B cell (primary cell): ENCODE measurements at regions not wholly inside any gene's neighbourhood (a gene's known extent, or its start where the extent isn't known, plus 50 kb on each side); places are given as distances from the start of the nearest gene placed in this dataset.

ENCODE experiments used
- ATAC-seq: fragments of 200-7000 bp; cut with Tn5 transposase; one replicate; pipeline ENCODE4 v1.10.0; 2021; ENCODE audit warnings: low read depth, mild to moderate bottlenecking, moderate number of reproducible peaks, moderate library complexity
- CTCF ChIA-PET: fragments of 350-600 bp; sonication (Branson Sonifier 250); formaldehyde crosslinking; loops from one replicate; lab custom pipeline; 2021; ENCODE audit warnings: antibody characterized with exemption, inconsistent platforms; lab: Charles Lee
- POLR2A ChIA-PET: fragments of 350-600 bp; sonication (Branson Sonifier 250); formaldehyde crosslinking; loops from one replicate; lab custom pipeline; 2021; ENCODE audit warnings: antibody characterized with exemption; lab: Charles Lee
- DNase-seq: peaks from one replicate; pipeline ENCODE4 v3.0.0; 2013
- H2AFZ ChIP-seq: 2 replicates; pipeline ENCODE4 v1.6.1; 2012; ENCODE audit warnings: mild to moderate bottlenecking, low read depth, low read length; ENCODE audit not compliant: insufficient read depth, poor library complexity, severe bottlenecking
- H3K27ac ChIP-seq, 2 donors: 1 replicate in 1 of 2; 2 replicates in 1 of 2; pipeline ENCODE4 v1.5.1; 2012 to 2013; ENCODE audit warnings: low read length in 2 of 2, mild to moderate bottlenecking in 2 of 2, moderate library complexity in 1 of 2
- H3K27me3 ChIP-seq, 4 experiments: fragments of 200-600 bp in 1 of 4; sonication (generic) in 1 of 4; replicated peaks in 1 of 4; 1 replicate in 2 of 4; 2 replicates in 2 of 4; pipeline versions ENCODE4 v1.6.1 to v1.7.0; 2013 to 2016; ENCODE audit warnings: low read length in 3 of 4, mild to moderate bottlenecking in 2 of 4, mixed read lengths in 1 of 4, moderate library complexity in 1 of 4; ENCODE audit not compliant: insufficient read depth in 4 of 4, control insufficient read depth in 3 of 4; ENCODE audit errors: control extremely low read depth in 1 of 4
- H3K36me3 ChIP-seq, 2 experiments: replicated peaks in 1 of 2; 1 replicate in 1 of 2; 2 replicates in 1 of 2; pipeline versions ENCODE4 v1.6.1 to v1.7.1; 2013; ENCODE audit warnings: low read length in 1 of 2; ENCODE audit not compliant: insufficient read depth in 2 of 2, control insufficient read depth in 1 of 2; ENCODE audit errors: control extremely low read depth in 1 of 2, extremely low read depth in 1 of 2
- H3K4me1 ChIP-seq, 2 donors: fragments of 200-600 bp in 1 of 2; sonication (generic) in 1 of 2; 1 replicate in 1 of 2; 2 replicates in 1 of 2; pipeline versions ENCODE4 v1.5.1 to v1.6.1; 2013 to 2017; ENCODE audit warnings: low read length in 2 of 2; ENCODE audit not compliant: control insufficient read depth in 2 of 2, insufficient read depth in 2 of 2
- H3K4me2 ChIP-seq: replicated peaks from 2 replicates; pipeline ENCODE3; 2012; ENCODE audit warnings: mild to moderate bottlenecking, low read depth, low read length; ENCODE audit not compliant: poor library complexity, severe bottlenecking
- H3K4me3 ChIP-seq, 5 experiments: fragments of 200-600 bp in 1 of 5; sonication (generic) in 1 of 5; 1 replicate in 3 of 5; 2 replicates in 2 of 5; pipeline versions ENCODE4 v1.5.1 to v1.7.0; 2011 to 2016; ENCODE audit warnings: low read length in 4 of 5, mild to moderate bottlenecking in 4 of 5, low read depth in 2 of 5, control low read depth in 1 of 5, moderate library complexity in 1 of 5; ENCODE audit not compliant: insufficient read depth in 1 of 5; ENCODE audit errors: control extremely low read depth in 1 of 5, extremely low read depth in 1 of 5
- H3K79me2 ChIP-seq: fragments of 200-600 bp; sonication (generic); one replicate; pipeline ENCODE4 v1.6.0; 2016; ENCODE audit warnings: low read length; ENCODE audit not compliant: control insufficient read depth, insufficient read depth
- H3K9ac ChIP-seq: fragments of 200-600 bp; sonication (generic); 2 replicates; pipeline ENCODE4 v1.6.1; 2017; ENCODE audit warnings: mild to moderate bottlenecking, low read length, moderate library complexity
- H3K9me3 ChIP-seq, 3 donors: one replicate each; pipeline versions ENCODE4 v1.6.1 to v1.7.1; 2013; ENCODE audit warnings: low read length in 2 of 3; ENCODE audit not compliant: control insufficient read depth in 2 of 3, insufficient read depth in 1 of 3; ENCODE audit errors: control extremely low read depth in 1 of 3
- H4K20me1 ChIP-seq: 2 replicates; pipeline ENCODE4 v1.6.0; 2012; ENCODE audit warnings: mild to moderate bottlenecking, low read length; ENCODE audit not compliant: insufficient read depth, control insufficient read depth, poor library complexity, severe bottlenecking
- H3K27ac Mint-ChIP-seq: one replicate; pipeline ENCODE4 v1.8.0; 2021; ENCODE audit warnings: mixed read lengths
- H3K27me3 Mint-ChIP-seq: one replicate; pipeline ENCODE4 v1.8.0; 2021; ENCODE audit warnings: mixed read lengths
- H3K4me1 Mint-ChIP-seq: one replicate; pipeline ENCODE4 v1.8.0; 2021; ENCODE audit warnings: mixed read lengths
- H3K4me3 Mint-ChIP-seq: one replicate; pipeline ENCODE4 v1.8.0; 2021; ENCODE audit warnings: mixed read lengths
- H3K9me3 Mint-ChIP-seq: one replicate; pipeline ENCODE4 v1.8.0; 2022; ENCODE audit warnings: mixed read lengths; ENCODE audit not compliant: insufficient read depth
- CTCF ChIP-seq: fragments of 200-600 bp; IDR thresholded peaks from one replicate; pipeline ENCODE4 v1.8.0; 2022; ENCODE audit warnings: antibody characterized with exemption, mild to moderate bottlenecking
- EZH2 ChIP-seq: IDR thresholded peaks from 2 replicates; pipeline ENCODE4 v1.6.1; 2012; ENCODE audit warnings: borderline replicate concordance, low read depth, mild to moderate bottlenecking, moderate library complexity, low read length; ENCODE audit not compliant: insufficient read depth, poor library complexity, severe bottlenecking
- WGBS: methylation state at CpG from one replicate; pipeline ENCODE4 v1.1.5; 2013; ENCODE audit warnings: missing lambda C conversion rate; ENCODE audit not compliant: insufficient coverage; 5-methylcytosine and 5-hydroxymethylcytosine counted together
- intact Hi-C: fragments of 100-400 bp; cut with micrococcal nuclease; formaldehyde crosslinking; loops from one replicate; pipeline ENCODE4 v1.10.0; 2022

DNA sequence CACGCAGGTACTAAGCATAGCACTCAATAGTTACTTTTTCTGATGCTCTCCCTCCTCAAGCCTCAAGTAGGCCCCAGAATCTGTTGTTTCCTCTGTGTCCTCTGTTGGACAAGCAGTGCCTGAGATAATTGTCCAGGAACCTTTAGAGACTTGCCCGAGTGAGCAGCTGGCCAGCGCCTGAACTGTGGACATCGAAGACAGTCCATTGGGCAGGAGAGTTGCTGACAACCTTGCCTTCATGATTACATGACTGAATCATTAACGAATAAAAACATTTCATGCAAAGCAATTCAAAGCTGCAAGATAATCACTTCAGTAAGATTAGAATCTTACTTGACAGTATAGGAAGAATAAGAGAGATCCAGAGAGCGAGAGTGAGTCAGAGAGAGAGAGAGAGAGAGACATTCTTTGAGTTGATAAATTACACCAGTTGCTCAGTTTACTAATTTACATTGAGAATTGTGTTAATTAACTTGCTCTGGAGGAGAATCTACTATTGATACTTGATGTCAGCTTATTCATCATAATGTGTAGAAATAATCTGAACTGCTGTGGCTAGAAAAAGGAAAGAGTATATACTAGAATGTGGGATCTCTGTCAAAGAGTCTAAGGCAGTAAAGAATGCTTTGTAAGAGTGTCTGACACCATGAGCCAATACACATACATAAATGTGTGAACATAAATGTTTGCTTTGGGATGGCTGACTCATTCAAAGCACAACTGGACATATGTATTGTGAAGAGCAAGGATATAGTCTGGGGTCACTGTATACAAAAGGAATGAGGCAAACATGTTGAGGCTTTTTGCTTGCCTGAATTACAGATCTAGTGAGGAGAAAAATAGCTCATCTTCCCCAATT is 216.0 kb downstream of the ZNF326 start:
- H3K9me3 Mint-ChIP-seq: no peaks in the 10 kb centered on the region
- ChIA-PET CTCF (no interaction called here), POLR2A (no interaction called here)
- intact Hi-C loops: no loop called here
- Histone ChIP-seq H3K79me2 (no peaks in the 10 kb centered on the region), H3K27ac (no peak overlapping the region), H3K9me3 (no peaks in the 10 kb centered on the region), H3K9ac (no peak overlapping the region), H3K4me2 (no peak overlapping the region), H2AFZ (no peak overlapping the region), H3K36me3 (no peaks in the 10 kb centered on the region), H4K20me1 (no peaks in the 10 kb centered on the region), H3K4me3 (no peak overlapping the region), H3K4me1 (no peaks in the 10 kb centered on the region), H3K27me3 (no peaks in the 10 kb centered on the region)
- no peak for TF ChIP-seq CTCF
- TF ChIP-seq EZH2: no peak
- ATAC-seq (no peak), DNase-seq (no peak)
- H3K4me1 Mint-ChIP-seq: no peaks in the 10 kb centered on the region
- no peaks in the 10 kb centered on the region for H3K27me3 Mint-ChIP-seq
- no peak overlapping the region for H3K4me3 Mint-ChIP-seq
- 94% methylated on average over 4 of the region's 6 CpGs for WGBS
- no peak overlapping the region for H3K27ac Mint-ChIP-seq

GRCh38 chr1:90208949-90209348 is 214.0 kb downstream of the ZNF326 start:
- Mint-ChIP-seq H3K27ac (no peak overlapping the region), H3K9me3 (no peaks in the 10 kb centered on the region), H3K27me3 (no peaks in the 10 kb centered on the region), H3K4me3 (no peak overlapping the region), H3K4me1 (no peaks in the 10 kb centered on the region)
- Histone ChIP-seq H3K4me3 (no peak overlapping the region), H3K36me3 (no peaks in the 10 kb centered on the region), H3K9ac (no peak overlapping the region), H3K27me3 (no peaks in the 10 kb centered on the region), H3K79me2 (no peaks in the 10 kb centered on the region), H2AFZ (no peak overlapping the region), H4K20me1 (no peaks in the 10 kb centered on the region), H3K27ac (no peak overlapping the region), H3K4me1 (no peaks in the 10 kb centered on the region), H3K9me3 (peaks cover 0 to 3% (median 0%) of the 10 kb centered on the region in 3 donors), H3K4me2 (no peak overlapping the region)
- intact Hi-C loops: no loop called here
- no peak for TF ChIP-seq EZH2
- TF ChIP-seq CTCF: no peak
- DNase-seq (no peak), ATAC-seq (no peak)
- ChIA-PET POLR2A (no interaction called here), CTCF (no interaction called here)
- 100% methylated on average over 1 of the region's 5 CpGs for WGBS
